Neural crest cell (in vitro differentiated cells): ENCODE measurements at regions not wholly inside any gene's neighbourhood (a gene's known extent, or its start where the extent isn't known, plus 50 kb on each side); places are given as distances from the start of the nearest gene placed in this dataset.

Experiments
- DNase-seq: peaks from one replicate; pipeline ENCODE4 v3.0.0; 2021; ENCODE audit warnings: low read depth, mixed read lengths, low spot score
- H3K27ac Mint-ChIP-seq: one replicate; pipeline ENCODE4 v1.8.0; 2021; ENCODE audit warnings: mild to moderate bottlenecking, mixed read lengths; ENCODE audit not compliant: unreplicated experiment
- H3K27me3 Mint-ChIP-seq: 2 replicates; pipeline ENCODE4 v1.8.0; 2021; ENCODE audit warnings: low read depth, mild to moderate bottlenecking, mixed read lengths
- H3K36me3 Mint-ChIP-seq: 2 replicates; pipeline ENCODE4 v1.8.0; 2021; ENCODE audit warnings: low read depth, mild to moderate bottlenecking, mixed read lengths
- H3K4me1 Mint-ChIP-seq: 2 replicates; pipeline ENCODE4 v1.8.0; 2021; ENCODE audit warnings: mixed read lengths
- H3K4me3 Mint-ChIP-seq: one replicate; pipeline ENCODE4 v1.8.0; 2021; ENCODE audit warnings: mild to moderate bottlenecking, mixed read lengths
- H3K9me3 Mint-ChIP-seq: 2 replicates; pipeline ENCODE4 v1.8.0; 2021; ENCODE audit warnings: mixed read lengths
- TF ChIP-seq, protein P1 (sequence below): fragments of 200-600 bp; sonication (generic); conservative IDR thresholded peaks from 2 replicates; pipeline ENCODE4 v1.5.0; 2021; ENCODE audit warnings: antibody characterized with exemption, mild to moderate bottlenecking

DNA sequence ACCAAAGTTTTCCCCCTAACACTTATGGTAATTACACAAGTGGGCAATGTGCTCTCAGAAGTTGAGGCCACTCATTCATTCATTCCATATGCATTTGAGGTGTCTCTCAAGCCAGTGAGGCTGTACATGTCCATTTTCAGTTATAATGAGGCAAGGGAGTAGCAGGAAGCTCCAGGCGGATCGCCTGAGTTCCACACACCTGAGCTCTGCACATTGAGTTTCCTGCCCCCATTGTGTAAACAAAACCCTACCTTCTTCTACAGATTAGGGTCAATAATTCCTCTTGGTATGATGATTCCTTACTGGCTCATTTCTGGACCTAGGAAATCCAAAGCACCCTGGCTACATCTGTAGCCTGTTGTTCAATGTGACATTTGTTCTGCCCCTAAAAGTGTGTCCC is 555.3 kb downstream of the MED13L start:
- H3K27ac Mint-ChIP-seq, result no peak overlapping the region
- peaks cover 52% of the 10 kb centered on the region for H3K27me3 Mint-ChIP-seq
- DNase-seq, result no peak
- TF ChIP-seq, protein P1, sequence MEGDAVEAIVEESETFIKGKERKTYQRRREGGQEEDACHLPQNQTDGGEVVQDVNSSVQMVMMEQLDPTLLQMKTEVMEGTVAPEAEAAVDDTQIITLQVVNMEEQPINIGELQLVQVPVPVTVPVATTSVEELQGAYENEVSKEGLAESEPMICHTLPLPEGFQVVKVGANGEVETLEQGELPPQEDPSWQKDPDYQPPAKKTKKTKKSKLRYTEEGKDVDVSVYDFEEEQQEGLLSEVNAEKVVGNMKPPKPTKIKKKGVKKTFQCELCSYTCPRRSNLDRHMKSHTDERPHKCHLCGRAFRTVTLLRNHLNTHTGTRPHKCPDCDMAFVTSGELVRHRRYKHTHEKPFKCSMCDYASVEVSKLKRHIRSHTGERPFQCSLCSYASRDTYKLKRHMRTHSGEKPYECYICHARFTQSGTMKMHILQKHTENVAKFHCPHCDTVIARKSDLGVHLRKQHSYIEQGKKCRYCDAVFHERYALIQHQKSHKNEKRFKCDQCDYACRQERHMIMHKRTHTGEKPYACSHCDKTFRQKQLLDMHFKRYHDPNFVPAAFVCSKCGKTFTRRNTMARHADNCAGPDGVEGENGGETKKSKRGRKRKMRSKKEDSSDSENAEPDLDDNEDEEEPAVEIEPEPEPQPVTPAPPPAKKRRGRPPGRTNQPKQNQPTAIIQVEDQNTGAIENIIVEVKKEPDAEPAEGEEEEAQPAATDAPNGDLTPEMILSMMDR, result no peak
- no peaks in the 10 kb centered on the region for H3K9me3 Mint-ChIP-seq
- H3K4me1 Mint-ChIP-seq, result no peaks in the 10 kb centered on the region
- no peak overlapping the region for H3K4me3 Mint-ChIP-seq
- H3K36me3 Mint-ChIP-seq, result no peaks in the 10 kb centered on the region

DNA sequence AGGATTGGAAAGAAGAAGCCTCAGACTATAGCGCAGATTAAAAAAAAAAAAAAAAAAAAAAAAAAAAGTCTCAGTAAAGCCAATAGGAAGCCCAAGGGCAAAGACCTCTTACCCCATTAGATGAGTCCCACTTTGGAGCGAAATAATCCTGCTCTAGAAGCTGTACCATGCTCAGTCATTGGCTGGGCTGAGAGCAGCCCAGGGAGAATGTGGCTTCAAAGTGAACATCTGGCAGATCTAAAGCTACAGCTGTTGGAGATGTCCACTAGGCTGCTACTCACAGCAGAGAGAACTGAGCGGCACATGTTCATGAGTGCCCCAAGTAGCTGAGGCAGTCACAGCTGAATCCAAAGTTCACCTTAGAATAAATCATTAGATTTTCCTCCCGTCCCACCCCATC is 560.9 kb downstream of the MED13L start:
- no peaks in the 10 kb centered on the region for H3K9me3 Mint-ChIP-seq
- no peak overlapping the region for H3K27ac Mint-ChIP-seq
- no peaks in the 10 kb centered on the region for H3K36me3 Mint-ChIP-seq
- TF ChIP-seq, protein P1, result no peak
- no peaks in the 10 kb centered on the region for H3K4me1 Mint-ChIP-seq
- no peak for DNase-seq
- H3K27me3 Mint-ChIP-seq, result peaks cover 46% of the 10 kb centered on the region
- H3K4me3 Mint-ChIP-seq, result no peak overlapping the region

DNA sequence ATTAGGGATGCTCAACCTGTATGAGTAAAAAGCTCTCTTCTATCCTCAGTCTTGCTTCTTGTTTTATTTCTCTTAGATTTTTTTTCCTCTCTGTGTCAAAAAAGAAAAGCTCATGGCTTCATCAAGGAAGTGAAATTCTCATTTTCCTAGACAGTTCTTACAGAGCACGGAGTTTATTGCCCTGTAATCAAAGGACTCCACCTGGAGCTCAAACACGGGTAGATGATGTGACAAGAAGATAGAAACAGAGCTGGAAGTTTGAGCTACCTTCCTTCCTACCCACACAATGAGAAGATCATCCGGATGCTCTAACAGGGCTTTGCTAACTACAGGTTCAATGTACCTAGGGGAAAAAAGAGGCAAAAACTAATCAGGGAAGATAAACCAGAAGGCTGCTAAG is 564.8 kb downstream of the MED13L start:
- Mint-ChIP-seq H3K36me3 (no peaks in the 10 kb centered on the region), H3K4me3 (no peak overlapping the region), H3K9me3 (no peaks in the 10 kb centered on the region), H3K4me1 (no peaks in the 10 kb centered on the region), H3K27ac (no peak overlapping the region), H3K27me3 (peaks cover 59% of the 10 kb centered on the region)
- TF ChIP-seq, protein P1, result no peak
- DNase-seq, result no peak

DNA sequence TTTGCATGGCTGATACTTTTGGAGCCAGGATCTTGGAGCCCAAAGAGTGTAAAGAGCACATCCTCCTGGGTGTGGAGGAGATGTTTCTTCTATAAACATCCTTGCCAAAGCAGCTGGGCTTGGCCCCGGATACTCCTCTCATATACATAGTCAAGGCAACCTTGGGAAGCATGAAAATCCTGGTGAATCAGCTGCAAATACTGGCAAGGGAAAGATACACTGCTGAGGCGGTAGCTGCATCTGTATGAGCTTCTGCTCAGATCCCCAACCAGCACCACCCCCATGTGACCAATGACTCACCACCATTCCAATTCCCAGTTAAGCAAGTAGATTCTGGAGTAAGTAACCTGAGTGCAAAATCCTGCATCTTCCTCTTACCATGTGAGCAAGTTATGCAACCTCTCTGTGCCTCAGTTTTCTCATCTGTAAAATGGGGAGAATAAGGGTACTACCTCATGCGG is 567.4 kb downstream of the MED13L start:
- Mint-ChIP-seq H3K4me3 (no peak overlapping the region), H3K4me1 (no peaks in the 10 kb centered on the region), H3K27ac (no peak overlapping the region), H3K9me3 (no peaks in the 10 kb centered on the region), H3K36me3 (no peaks in the 10 kb centered on the region), H3K27me3 (peaks cover 55% of the 10 kb centered on the region)
- TF ChIP-seq, protein P1, result no peak
- no peak for DNase-seq

DNA sequence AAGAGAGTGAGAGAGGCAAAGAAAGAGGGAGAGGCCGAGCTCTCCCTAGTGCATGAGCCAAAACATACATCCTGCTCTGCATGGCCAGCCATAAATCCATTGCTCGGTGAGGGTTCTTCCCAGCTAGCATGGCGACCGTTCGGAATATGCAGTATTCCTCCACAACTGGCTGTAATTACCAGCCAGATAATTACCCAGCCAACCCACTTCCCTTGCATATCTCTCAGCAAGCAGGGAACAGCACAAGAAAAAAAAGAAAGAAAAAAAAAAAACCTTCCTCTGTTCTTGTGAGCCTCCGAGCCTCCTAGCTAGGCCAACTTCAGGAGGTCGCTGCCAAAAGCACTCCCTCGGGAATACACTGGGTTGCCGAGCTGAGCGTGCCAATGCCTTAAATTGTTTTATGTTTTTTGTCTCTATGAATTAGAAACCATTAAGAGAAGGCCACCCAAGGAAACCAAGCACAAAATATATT is 567.9 kb downstream of the MED13L start:
- TF ChIP-seq, protein P1, result no peak
- Mint-ChIP-seq H3K4me3 (no peak overlapping the region), H3K36me3 (no peaks in the 10 kb centered on the region), H3K9me3 (no peaks in the 10 kb centered on the region), H3K4me1 (no peaks in the 10 kb centered on the region), H3K27me3 (peaks cover 52% of the 10 kb centered on the region), H3K27ac (no peak overlapping the region)
- DNase-seq, result no peak

DNA sequence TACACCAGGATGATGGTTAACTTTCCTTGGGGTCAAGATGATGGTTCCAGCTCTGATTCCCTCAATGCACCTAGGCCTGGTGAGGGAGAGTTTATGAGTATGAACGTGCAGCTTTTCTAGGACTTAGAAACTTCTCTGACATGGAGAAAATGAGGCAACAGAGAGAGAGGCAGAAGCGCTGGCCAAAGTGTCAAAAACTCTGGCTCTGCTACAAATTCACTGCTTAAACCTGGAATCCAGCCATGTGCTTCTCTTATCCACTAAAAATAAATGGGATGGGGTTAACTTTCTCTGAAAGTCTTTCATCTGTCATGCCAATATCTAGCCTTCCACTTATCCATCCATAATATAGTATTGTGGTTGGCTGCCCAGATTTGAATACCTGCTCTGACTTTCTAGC is 568.7 kb downstream of the MED13L start:
- TF ChIP-seq, protein P1, result no peak
- no peaks in the 10 kb centered on the region for H3K9me3 Mint-ChIP-seq
- no peaks in the 10 kb centered on the region for H3K36me3 Mint-ChIP-seq
- H3K27me3 Mint-ChIP-seq, result peaks cover 48% of the 10 kb centered on the region
- DNase-seq, result no peak
- H3K4me3 Mint-ChIP-seq, result no peak overlapping the region
- H3K27ac Mint-ChIP-seq, result no peak overlapping the region
- no peaks in the 10 kb centered on the region for H3K4me1 Mint-ChIP-seq
